C4-2B (cell line): ENCODE measurements at regions not wholly inside any gene's neighbourhood (a gene's known extent, or its start where the extent isn't known, plus 50 kb on each side); places are given as distances from the start of the nearest gene placed in this dataset.

Experiments
- H3K27ac ChIP-seq: fragments of 450-650 bp; 2 replicates; pipeline ENCODE4 v1.5.1; 2017
- CTCF ChIP-seq: fragments of 450-650 bp; conservative IDR thresholded peaks from 2 replicates; pipeline ENCODE4 v1.5.1; 2017; ENCODE audit warnings: mild to moderate bottlenecking
- ZFX ChIP-seq: fragments of 450-650 bp; IDR thresholded peaks from 2 replicates; pipeline ENCODE4 v1.6.1; 2017

DNA sequence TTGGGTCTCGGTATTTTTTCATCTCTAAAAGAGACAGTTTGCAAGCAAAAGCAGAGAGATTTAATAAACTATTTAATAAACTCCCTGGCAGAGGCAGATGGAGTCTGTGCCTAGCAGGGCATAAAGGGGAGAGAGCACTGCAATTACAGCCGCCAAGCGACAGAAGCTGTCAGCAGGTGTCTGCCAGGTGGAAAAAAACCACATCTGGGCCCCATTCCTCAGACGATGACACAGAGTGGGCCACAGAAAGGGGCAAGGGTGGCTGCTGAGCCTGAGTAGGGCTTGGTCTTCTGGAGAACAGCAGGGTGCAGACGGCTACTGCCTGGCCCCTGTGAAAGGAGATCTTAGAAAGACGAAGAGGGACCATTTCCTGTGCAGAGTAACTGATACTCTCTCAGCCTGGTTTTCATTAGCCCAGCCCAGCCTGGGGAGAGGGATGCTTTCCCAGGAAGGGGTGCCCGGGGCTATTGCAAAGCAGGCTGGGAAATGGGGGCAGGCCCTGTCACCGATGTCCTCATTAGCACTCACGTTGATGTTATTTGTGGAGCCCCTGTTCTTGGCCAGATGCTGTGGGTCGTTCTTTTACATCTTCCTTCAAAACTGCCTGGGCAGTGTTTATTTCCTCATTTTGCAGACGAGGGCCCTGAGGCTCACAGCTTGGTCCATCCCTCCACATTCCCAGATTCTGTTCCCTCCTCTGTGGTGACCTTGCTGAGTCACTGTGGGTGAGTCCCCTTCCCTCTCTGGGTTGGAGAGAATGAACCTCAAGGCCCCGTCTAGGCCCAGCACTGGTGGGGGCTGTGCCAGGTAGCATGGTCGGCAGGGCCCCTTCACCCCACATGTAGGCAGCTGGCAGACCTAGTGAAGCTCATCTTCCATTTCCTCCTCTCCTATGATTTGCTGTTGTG, 472.7 kb downstream of the PTPRU start:
- TF ChIP-seq CTCF (no peak), ZFX (no peak)
- H3K27ac ChIP-seq = no peak overlapping the region

GRCh38 chr1:29708381-29708780, 472.1 kb downstream of the PTPRU start:
- no peak overlapping the region for H3K27ac ChIP-seq
- TF ChIP-seq ZFX = no peak
- TF ChIP-seq CTCF = no peak

DNA sequence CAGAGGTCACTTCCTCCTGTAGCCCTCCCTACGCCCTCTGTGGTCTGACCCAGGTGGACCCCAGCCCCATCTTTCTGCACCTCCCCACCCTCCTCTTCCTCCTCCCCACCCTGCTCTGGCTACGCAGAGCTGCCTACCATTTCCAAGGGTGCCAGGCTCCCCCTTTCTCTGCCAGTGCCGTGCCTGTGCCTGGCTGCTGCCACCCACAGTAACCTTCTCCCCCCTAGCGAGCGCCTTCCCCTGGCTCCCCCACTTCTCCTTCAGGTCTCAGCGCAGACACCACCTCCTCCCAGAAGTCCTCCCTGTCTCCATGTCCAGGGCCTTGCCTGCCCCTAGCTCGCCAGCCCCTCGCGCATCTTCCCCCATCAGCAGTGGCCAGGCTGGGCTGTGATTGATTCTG, 471.5 kb downstream of the PTPRU start:
- TF ChIP-seq ZFX (no peak), CTCF (no peak)
- H3K27ac ChIP-seq = no peak overlapping the region

- H3K27ac ChIP-seq = no peak overlapping the region
- no peak for TF ChIP-seq ZFX
- peak; percentile 42 for TF ChIP-seq CTCF
These were observed 470.6 kb downstream of the PTPRU start for GRCh38 chr1:29706936-29707335.

DNA sequence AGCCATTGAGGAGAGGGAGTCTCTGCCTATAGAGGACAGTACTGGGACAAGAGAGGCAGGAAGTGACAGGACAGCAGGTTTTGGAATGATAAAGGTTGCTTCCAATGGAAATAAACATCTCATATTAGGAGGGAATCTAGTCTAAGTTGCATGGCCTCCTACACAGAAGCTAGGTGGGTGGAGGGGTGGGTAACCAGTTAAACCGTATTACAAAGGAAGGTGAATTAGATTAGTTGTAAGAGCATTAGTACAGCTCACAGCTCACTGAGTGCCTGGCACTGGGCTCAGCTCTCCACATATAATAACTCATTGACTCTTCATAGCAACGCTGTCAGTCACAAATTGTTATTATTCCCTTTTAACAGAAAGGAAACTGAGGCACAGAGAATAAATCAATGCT, 468.1 kb downstream of the PTPRU start:
- TF ChIP-seq CTCF (no peak), ZFX (no peak)
- H3K27ac ChIP-seq = no peak overlapping the region

DNA sequence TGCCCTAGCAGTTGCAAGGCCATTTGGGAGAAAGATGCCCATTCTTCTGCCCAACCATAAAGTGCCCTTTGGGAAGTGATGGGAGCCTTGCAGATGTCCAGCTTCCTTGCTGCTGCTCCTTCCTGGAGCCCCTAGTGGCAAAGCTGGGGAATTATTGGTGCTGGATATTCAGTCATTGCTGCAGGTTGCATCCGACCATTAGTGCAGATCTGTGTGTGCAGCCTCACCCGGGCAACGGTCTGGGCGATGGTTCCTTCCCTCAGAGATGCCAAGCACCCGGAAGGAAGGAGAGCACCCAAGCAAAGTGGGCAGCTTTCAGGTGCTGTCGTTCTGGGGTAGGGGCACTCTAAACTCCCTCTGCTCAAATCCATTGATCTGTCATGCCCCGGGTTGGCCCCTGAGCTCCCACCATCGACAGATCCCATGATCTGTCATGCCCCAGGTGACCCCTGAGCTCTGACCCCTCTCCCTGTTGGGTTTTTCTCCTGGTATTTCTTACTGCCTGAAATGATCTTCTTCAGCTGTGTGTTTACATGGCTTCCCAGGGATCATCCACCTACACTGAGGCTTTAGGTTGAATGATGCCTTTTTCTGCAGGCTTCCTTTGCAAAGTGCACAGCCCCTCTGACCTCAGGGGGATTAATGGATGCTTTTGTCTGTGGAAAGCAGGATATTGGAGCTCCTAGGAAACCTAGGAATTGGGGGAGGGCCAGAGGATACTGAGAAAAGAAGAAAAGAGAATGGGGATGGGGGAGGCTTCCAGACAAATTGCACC, 467.5 kb downstream of the PTPRU start:
- TF ChIP-seq ZFX = no peak
- TF ChIP-seq CTCF = peak; percentile 85
- no peak overlapping the region for H3K27ac ChIP-seq

- TF ChIP-seq CTCF (no peak), ZFX (no peak)
- no peak overlapping the region for H3K27ac ChIP-seq
These were observed 464.2 kb downstream of the PTPRU start for GRCh38 chr1:29700491-29700890.
